ENCODE measurements at regions not wholly inside any gene's neighbourhood (a gene's known extent, or its start where the extent isn't known, plus 50 kb on each side); places are given as distances from the start of the nearest gene placed in this dataset.

- Histone ChIP-seq H2AK5ac (ENCODE audit: low read depth, low read length) (no peak overlapping the region), H2BK120ac (replicated peaks; ENCODE audit: low read depth, low read length) (no peak overlapping the region), H3K14ac (ENCODE audit: insufficient read length) (no peak overlapping the region), H2BK20ac (ENCODE audit: low read length) (no peak overlapping the region), H4K91ac (replicated peaks; ENCODE audit: insufficient read length, low read length) (no peak overlapping the region), H3K4me1 (replicated peaks in 1 of 4; ENCODE audit: control insufficient read depth in 3 of 4, insufficient read depth in 4 of 4, low read length in 3 of 4) (peaks cover 0 to 8% (median 0%) of the 10 kb centered on the region in 4 experiments; a peak in 2 of 7 replicates), H3K9ac (replicated peaks in 1 of 4; ENCODE audit: extremely low read depth in 1 of 4, low read depth in 3 of 4, low read length in 3 of 4) (no peak overlapping the region), H3K23me2 (ENCODE audit: low read depth, low read length) (no peaks in the 10 kb centered on the region), H3K9me3 (ENCODE audit: insufficient read depth in 2 of 2, low read depth in 1 of 2, low read length in 1 of 2) (no peaks in the 10 kb centered on the region), H3K56ac (replicated peaks; ENCODE audit: insufficient read length, low read depth, low read length) (no peak overlapping the region), H3K4ac (replicated peaks; ENCODE audit: insufficient read length, low read depth, low read length) (no peak overlapping the region), H3K79me1 (ENCODE audit: low read depth, low read length) (no peaks in the 10 kb centered on the region), H3K36me3 (ENCODE audit: control insufficient read depth in 2 of 4, insufficient read depth in 4 of 4, low read length in 3 of 4) (no peaks in the 10 kb centered on the region), H3K23ac (ENCODE audit: insufficient read length) (no peak overlapping the region), H2AFZ (ENCODE audit: low read length) (no peak overlapping the region), H4K20me1 (replicated peaks in 1 of 2; ENCODE audit: control insufficient read depth in 1 of 2, insufficient read depth in 2 of 2, low read length in 2 of 2) (no peaks in the 10 kb centered on the region), H4K8ac (ENCODE audit: extremely low read depth, insufficient read depth, low read length) (no peak overlapping the region), H2BK12ac (ENCODE audit: low read depth, low read length) (no peak overlapping the region), H3K18ac (ENCODE audit: extremely low read depth, low read length) (no peak overlapping the region), H3K27ac (ENCODE audit: low read depth, low read length) (no peak overlapping the region), H3K79me2 (ENCODE audit: control insufficient read depth in 1 of 2, insufficient read depth in 2 of 2, low read length in 2 of 2) (no peaks in the 10 kb centered on the region), H3K27me3 (replicated peaks in 1 of 4; ENCODE audit: control insufficient read depth in 3 of 4, extremely low read depth in 1 of 4, insufficient read depth in 3 of 4, low read length in 3 of 4) (no peaks in the 10 kb centered on the region), H2BK15ac (ENCODE audit: low read length) (no peak overlapping the region), H3K4me3 (ENCODE audit: extremely low read depth in 1 of 4, insufficient read depth in 2 of 4, low read depth in 3 of 4, low read length in 4 of 4) (no peak overlapping the region), H3K4me2 (ENCODE audit: insufficient read depth in 1 of 2, low read depth in 2 of 2, low read length in 2 of 2) (no peak overlapping the region), H2BK5ac (ENCODE audit: low read depth, low read length) (no peak overlapping the region), H4K5ac (ENCODE audit: insufficient read length, low read depth, low read length) (no peak overlapping the region)
- ChIA-PET CTCF (ENCODE audit: partially characterized antibody) (no interaction called here), POLR2A (ENCODE audit: partially characterized antibody) (no interaction called here)
- FAIRE-seq (no peak), DNase-seq (ENCODE audit: low read depth in 1 of 2, low spot score in 2 of 2) (no peak)
- TF ChIP-seq KDM4A (IDR thresholded peaks at IDR 0.05; ENCODE audit: low read depth, low read length, severe bottlenecking) (no peak), POU5F1 (IDR thresholded peaks at IDR 0.05; ENCODE audit: low read depth, low read length) (no peak), MAFK (IDR thresholded peaks at IDR 0.05; ENCODE audit: low read depth, low read length) (no peak), EP300 (IDR thresholded peaks at IDR 0.05; ENCODE audit: borderline replicate concordance in 1 of 2, low read depth in 2 of 2, low read length in 2 of 2) (no peak), RFX5 (IDR thresholded peaks at IDR 0.05; ENCODE audit: borderline replicate concordance, low read depth, low read length) (no peak), SIN3A (conservative IDR thresholded peaks at IDR 0.05 in 1 of 2, IDR thresholded peaks at IDR 0.05 in 1 of 2; ENCODE audit: low read depth in 1 of 2, low read length in 2 of 2) (no peak), JUN (IDR thresholded peaks at IDR 0.05; ENCODE audit: low read depth, low read length) (no peak), TAF1 (IDR thresholded peaks at IDR 0.05; ENCODE audit: low read depth, low read length) (no peak), ATF3 (IDR thresholded peaks at IDR 0.05; ENCODE audit: insufficient read depth, low read depth, low read length) (no peak), SP4 (IDR thresholded peaks at IDR 0.05; ENCODE audit: low read length) (no peak), SP2 (IDR thresholded peaks at IDR 0.05; ENCODE audit: low read length) (no peak), JUND (IDR thresholded peaks at IDR 0.05; ENCODE audit: low read length) (no peak), GABPA (IDR thresholded peaks at IDR 0.05; ENCODE audit: borderline replicate concordance, insufficient read depth, low read length) (no peak), HDAC6 (IDR thresholded peaks at IDR 0.05; ENCODE audit: low read depth, low read length) (no peak)
These were observed 172.6 kb downstream of the CHRM3 start for GRCh38 chr1:239558991-239559390.

All from H1 (cell line).